ENCODE measurements at regions not wholly inside any gene's neighbourhood (a gene's known extent, or its start where the extent isn't known, plus 50 kb on each side); places are given as distances from the start of the nearest gene placed in this dataset.

GRCh38 chr1:34306568-34306967 is 129.9 kb downstream of the C1orf94 start:
- no peak for TF ChIP-seq CTCF (IDR thresholded peaks at IDR 0.05; ENCODE audit: low read depth, low read length)
- no peak for TF ChIP-seq EZH2phosphoT487 (IDR thresholded peaks at IDR 0.05; ENCODE audit: low read depth)

Measured in OCI-LY3 (cell line).